ENCODE measurements at regions not wholly inside any gene's neighbourhood (a gene's known extent, or its start where the extent isn't known, plus 50 kb on each side); places are given as distances from the start of the nearest gene placed in this dataset.
"Not testable (repeated sequence)": the region's sequence is repeated elsewhere in the genome, so short reads cannot be mapped to it uniquely, and the experiment has no call there.

- DNase-seq, result no peak
Measured at GRCh38 chr6:170093658-170094596, 197.0 kb downstream of the DLL1 start.

- no peak for DNase-seq
Measured at GRCh38 chr6:170093276-170093657, 197.6 kb downstream of the DLL1 start.

- DNase-seq, result no peak
Measured at GRCh38 chr6:170092826-170093225, 198.1 kb downstream of the DLL1 start.

- DNase-seq, result no peak
Measured at GRCh38 chr6:170091639-170092579, 199.0 kb downstream of the DLL1 start.

- DNase-seq, result no peak
Measured at GRCh38 chr6:170091000-170091638, 199.8 kb downstream of the DLL1 start.

GRCh38 chr6:170090561-170090960 lies 200.3 kb downstream of the DLL1 start:
- no peak for DNase-seq

- no peak for DNase-seq
Measured at GRCh38 chr6:170089963-170090362, 200.9 kb downstream of the DLL1 start.

- DNase-seq, result no peak
Measured at GRCh38 chr6:170088582-170088955, 202.3 kb downstream of the DLL1 start.

GRCh38 chr6:170087941-170088581 lies 202.8 kb downstream of the DLL1 start:
- DNase-seq, result peak; percentile 58

GRCh38 chr6:170087421-170087780 lies 203.5 kb downstream of the DLL1 start:
- DNase-seq, result not testable (repeated sequence)

- no peak for DNase-seq
Measured at GRCh38 chr6:170086639-170087420, 204.0 kb downstream of the DLL1 start.

- no peak for DNase-seq
Measured at GRCh38 chr6:170085475-170086401, 205.1 kb downstream of the DLL1 start.

- no peak for DNase-seq
Measured at GRCh38 chr6:170084166-170084730, 206.6 kb downstream of the DLL1 start.

GRCh38 chr6:170083236-170084051 lies 207.4 kb downstream of the DLL1 start:
- no peak for DNase-seq

GRCh38 chr6:170082531-170083187 lies 208.2 kb downstream of the DLL1 start:
- DNase-seq, result peak; percentile 43

- DNase-seq, result no peak
Measured at GRCh38 chr6:170082067-170082466, 208.8 kb downstream of the DLL1 start.

GRCh38 chr6:170081556-170081955 lies 209.3 kb downstream of the DLL1 start:
- DNase-seq, result no peak

- no peak for DNase-seq
Measured at GRCh38 chr6:170080828-170081371, 210.0 kb downstream of the DLL1 start.
